ENCODE measurements at regions not wholly inside any gene's neighbourhood (a gene's known extent, or its start where the extent isn't known, plus 50 kb on each side); places are given as distances from the start of the nearest gene placed in this dataset.

GRCh38 chr1:30322859-30323257 lies 400.5 kb downstream of the MATN1 start:
- Mint-ChIP-seq H3K4me1 (ENCODE audit: low read depth) (no peaks in the 10 kb centered on the region), H3K27ac (no peak overlapping the region), H3K36me3 (ENCODE audit: insufficient read depth) (no peaks in the 10 kb centered on the region), H3K9me3 (ENCODE audit: low read depth) (no peaks in the 10 kb centered on the region), H3K27me3 (peaks cover 11% of the 10 kb centered on the region), H3K4me3 (ENCODE audit: low read depth) (no peak overlapping the region)
- DNase-seq (ENCODE audit: low spot score, unreplicated experiment) = peak; percentile 8
- TF ChIP-seq CTCF (IDR thresholded peaks at IDR 0.05; ENCODE audit: unreplicated experiment) = no peak

GRCh38 chr1:30321996-30322858 lies 401.2 kb downstream of the MATN1 start:
- H3K36me3 Mint-ChIP-seq (ENCODE audit: insufficient read depth) = no peaks in the 10 kb centered on the region
- no peak for DNase-seq (ENCODE audit: low spot score, unreplicated experiment)
- H3K4me3 Mint-ChIP-seq (ENCODE audit: low read depth) = no peak overlapping the region
- no peaks in the 10 kb centered on the region for H3K4me1 Mint-ChIP-seq (ENCODE audit: low read depth)
- no peak overlapping the region for H3K27ac Mint-ChIP-seq
- TF ChIP-seq CTCF (IDR thresholded peaks at IDR 0.05; ENCODE audit: unreplicated experiment) = no peak
- peaks cover 8% of the 10 kb centered on the region for H3K27me3 Mint-ChIP-seq
- no peaks in the 10 kb centered on the region for H3K9me3 Mint-ChIP-seq (ENCODE audit: low read depth)

DNA sequence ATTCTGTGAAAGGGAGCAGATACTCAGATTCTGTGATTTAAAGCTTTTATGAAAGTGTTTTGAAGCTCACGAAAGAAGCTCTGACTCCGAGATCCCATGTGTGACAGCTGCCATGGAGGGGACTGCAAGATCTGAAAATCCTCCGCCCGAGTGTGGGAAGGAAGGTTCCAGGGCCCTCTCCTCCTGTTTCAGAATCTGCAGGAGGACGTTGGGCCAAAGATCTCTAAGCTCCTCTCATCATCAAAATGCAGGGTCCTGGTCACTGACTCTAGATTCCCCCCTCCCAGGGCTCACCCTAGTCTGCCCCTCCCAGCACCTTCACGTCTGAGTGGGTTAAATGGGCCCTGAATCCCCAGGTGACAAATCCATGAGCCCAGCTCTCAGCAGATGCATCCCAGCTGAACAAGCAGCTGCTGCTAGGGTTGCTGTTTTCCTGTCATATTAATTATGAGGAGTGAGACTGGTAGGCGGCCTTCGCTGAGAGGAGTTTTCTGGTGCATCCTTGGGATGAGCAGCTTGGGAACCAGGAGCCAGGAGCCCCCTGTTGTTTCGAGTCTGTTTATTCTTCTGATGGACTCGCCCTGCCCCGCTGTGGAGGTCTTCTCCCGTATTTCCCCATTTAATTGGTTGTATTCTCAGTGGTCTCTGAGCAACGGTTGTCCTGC lies 402.0 kb downstream of the MATN1 start:
- Mint-ChIP-seq H3K9me3 (ENCODE audit: low read depth) (no peaks in the 10 kb centered on the region), H3K27ac (no peak overlapping the region), H3K36me3 (ENCODE audit: insufficient read depth) (no peaks in the 10 kb centered on the region), H3K4me1 (ENCODE audit: low read depth) (no peaks in the 10 kb centered on the region), H3K27me3 (peaks cover 3% of the 10 kb centered on the region), H3K4me3 (ENCODE audit: low read depth) (no peak overlapping the region)
- DNase-seq (ENCODE audit: low spot score, unreplicated experiment) = no peak
- no peak for TF ChIP-seq CTCF (IDR thresholded peaks at IDR 0.05; ENCODE audit: unreplicated experiment)

GRCh38 chr1:30320581-30320890 lies 402.8 kb downstream of the MATN1 start:
- H3K36me3 Mint-ChIP-seq (ENCODE audit: insufficient read depth) = no peaks in the 10 kb centered on the region
- DNase-seq (ENCODE audit: low spot score, unreplicated experiment) = no peak
- no peak overlapping the region for H3K27ac Mint-ChIP-seq
- TF ChIP-seq CTCF (IDR thresholded peaks at IDR 0.05; ENCODE audit: unreplicated experiment) = no peak
- no peaks in the 10 kb centered on the region for H3K4me1 Mint-ChIP-seq (ENCODE audit: low read depth)
- H3K27me3 Mint-ChIP-seq = peaks cover 7% of the 10 kb centered on the region
- no peak overlapping the region for H3K4me3 Mint-ChIP-seq (ENCODE audit: low read depth)
- H3K9me3 Mint-ChIP-seq (ENCODE audit: low read depth) = no peaks in the 10 kb centered on the region

DNA sequence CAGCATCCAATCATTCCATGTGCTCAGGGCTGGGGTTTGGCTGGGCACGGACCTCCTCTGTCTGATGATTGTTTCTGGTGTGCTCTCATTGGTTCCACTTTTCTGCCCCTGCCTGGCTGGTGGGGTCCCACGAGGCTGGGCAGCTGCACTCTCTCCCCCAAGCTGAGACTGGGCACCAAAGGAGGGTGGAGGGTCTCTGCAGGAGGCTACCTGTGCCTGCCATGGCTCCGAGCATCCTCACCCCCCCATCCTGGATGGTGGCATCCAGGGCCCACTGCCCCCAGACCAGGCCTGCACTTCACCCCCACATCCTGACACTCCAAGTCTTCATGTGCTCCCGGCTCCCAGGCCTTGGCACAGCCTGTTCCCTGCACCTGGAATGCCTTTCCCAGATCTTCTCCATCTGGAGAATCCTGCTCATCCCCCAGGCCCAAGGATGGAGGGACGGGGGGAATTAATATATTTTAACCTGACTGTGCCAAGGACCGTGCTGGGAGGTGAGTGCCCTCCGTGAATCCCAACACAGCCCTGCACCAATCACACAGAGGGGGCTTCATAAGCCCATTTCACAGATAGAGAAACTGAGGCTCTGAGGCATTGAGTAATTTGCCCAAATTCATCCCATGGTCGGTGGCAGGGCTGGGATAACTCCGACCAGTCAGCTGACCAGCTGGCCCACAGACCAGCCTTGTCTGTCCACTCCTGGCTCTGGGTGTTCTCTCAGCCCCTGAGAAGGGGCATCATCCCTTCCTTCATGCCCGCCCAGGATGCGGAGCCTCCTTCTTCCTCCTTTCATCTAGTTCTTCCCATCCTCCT lies 403.4 kb downstream of the MATN1 start:
- peaks cover 9% of the 10 kb centered on the region for H3K27me3 Mint-ChIP-seq
- no peak for DNase-seq (ENCODE audit: low spot score, unreplicated experiment)
- H3K4me1 Mint-ChIP-seq (ENCODE audit: low read depth) = no peaks in the 10 kb centered on the region
- no peaks in the 10 kb centered on the region for H3K36me3 Mint-ChIP-seq (ENCODE audit: insufficient read depth)
- TF ChIP-seq CTCF (IDR thresholded peaks at IDR 0.05; ENCODE audit: unreplicated experiment) = no peak
- no peak overlapping the region for H3K27ac Mint-ChIP-seq
- H3K9me3 Mint-ChIP-seq (ENCODE audit: low read depth) = no peaks in the 10 kb centered on the region
- H3K4me3 Mint-ChIP-seq (ENCODE audit: low read depth) = no peak overlapping the region

Measured in progenitor cell of endocrine pancreas (in vitro differentiated cells).